ENCODE measurements at regions not wholly inside any gene's neighbourhood (a gene's known extent, or its start where the extent isn't known, plus 50 kb on each side); places are given as distances from the start of the nearest gene placed in this dataset.

DNA sequence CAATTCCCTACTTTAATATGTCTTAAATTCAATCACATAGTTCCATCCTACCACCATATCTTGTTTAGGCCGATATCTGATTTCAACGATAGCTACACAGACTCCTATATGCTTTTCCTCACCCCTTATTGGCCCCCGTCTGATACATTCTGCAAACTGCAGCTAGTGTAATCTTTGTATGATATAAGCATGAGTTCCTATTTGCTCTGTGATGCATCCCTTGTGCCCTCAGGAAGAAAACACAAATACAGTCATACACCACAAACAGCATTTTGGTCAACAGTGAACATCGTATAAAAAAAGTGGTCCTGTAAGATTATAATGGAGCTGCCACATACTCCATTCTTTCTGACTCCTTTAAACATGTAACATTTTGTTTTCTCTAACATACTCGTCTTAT lies 837.8 kb upstream of the CDH6 start:
- H3F3A ChIP-seq (replicated peaks; ENCODE audit: low read depth) = no peaks in the 10 kb centered on the region
- ATAC-seq (no peak), DNase-seq (ENCODE audit: low spot score) (no peak)
- no peak overlapping the region for H3K4me3 ChIP-seq
- H3K27me3 ChIP-seq (ENCODE audit: insufficient read depth) = no peaks in the 10 kb centered on the region
- Mint-ChIP-seq H3K4me3 (no peak overlapping the region), H3K27me3 (ENCODE audit: insufficient read depth, low read depth, poor library complexity) (no peaks in the 10 kb centered on the region), H3K27ac (no peak overlapping the region), H3K36me3 (ENCODE audit: low read depth) (no peaks in the 10 kb centered on the region), H3K4me1 (no peaks in the 10 kb centered on the region), H3K9me3 (peaks cover 11% of the 10 kb centered on the region; the same call in 2 of the 3 replicates)
- H3K27ac ChIP-seq (ENCODE audit: low read depth) = no peak overlapping the region
- H3K9me2 ChIP-seq (ENCODE audit: insufficient read depth) = no peaks in the 10 kb centered on the region
- H4K20me1 ChIP-seq (replicated peaks; ENCODE audit: insufficient read depth) = no peaks in the 10 kb centered on the region
- no peaks in the 10 kb centered on the region for H3K79me2 ChIP-seq (replicated peaks; ENCODE audit: insufficient read depth)
- H2AFZ ChIP-seq = no peak overlapping the region
- no peak overlapping the region for H3K4me2 ChIP-seq
- H3K36me3 ChIP-seq (ENCODE audit: insufficient read depth) = no peaks in the 10 kb centered on the region
- no peaks in the 10 kb centered on the region for H3K4me1 ChIP-seq (ENCODE audit: insufficient read depth)
- TF ChIP-seq ZNF331 (CRISPR knock-in tag; IDR thresholded peaks at IDR 0.05; ENCODE audit: low read depth) = no peak
- TF ChIP-seq, protein P1, sequence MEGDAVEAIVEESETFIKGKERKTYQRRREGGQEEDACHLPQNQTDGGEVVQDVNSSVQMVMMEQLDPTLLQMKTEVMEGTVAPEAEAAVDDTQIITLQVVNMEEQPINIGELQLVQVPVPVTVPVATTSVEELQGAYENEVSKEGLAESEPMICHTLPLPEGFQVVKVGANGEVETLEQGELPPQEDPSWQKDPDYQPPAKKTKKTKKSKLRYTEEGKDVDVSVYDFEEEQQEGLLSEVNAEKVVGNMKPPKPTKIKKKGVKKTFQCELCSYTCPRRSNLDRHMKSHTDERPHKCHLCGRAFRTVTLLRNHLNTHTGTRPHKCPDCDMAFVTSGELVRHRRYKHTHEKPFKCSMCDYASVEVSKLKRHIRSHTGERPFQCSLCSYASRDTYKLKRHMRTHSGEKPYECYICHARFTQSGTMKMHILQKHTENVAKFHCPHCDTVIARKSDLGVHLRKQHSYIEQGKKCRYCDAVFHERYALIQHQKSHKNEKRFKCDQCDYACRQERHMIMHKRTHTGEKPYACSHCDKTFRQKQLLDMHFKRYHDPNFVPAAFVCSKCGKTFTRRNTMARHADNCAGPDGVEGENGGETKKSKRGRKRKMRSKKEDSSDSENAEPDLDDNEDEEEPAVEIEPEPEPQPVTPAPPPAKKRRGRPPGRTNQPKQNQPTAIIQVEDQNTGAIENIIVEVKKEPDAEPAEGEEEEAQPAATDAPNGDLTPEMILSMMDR (conservative IDR thresholded peaks at IDR 0.05; ENCODE audit: low read depth in 2 of 2) = no peak
- TF ChIP-seq POLR2AphosphoS5 (IDR thresholded peaks at IDR 0.05; ENCODE audit: low read depth) = no peak
- no peak for TF ChIP-seq STAT1 (IDR thresholded peaks at IDR 0.05; ENCODE audit: unreplicated experiment)
- TF ChIP-seq JUNB (IDR thresholded peaks at IDR 0.05; ENCODE audit: unreplicated experiment) = no peak
- no peak for TF ChIP-seq EZH2 (IDR thresholded peaks at IDR 0.05; ENCODE audit: low read depth, unreplicated experiment)
- no peak for TF ChIP-seq CREB1 (CRISPR knock-in tag; IDR thresholded peaks at IDR 0.05; ENCODE audit: low read depth)
- TF ChIP-seq ETS1 (IDR thresholded peaks at IDR 0.05) = no peak
- TF ChIP-seq NANOG (IDR thresholded peaks at IDR 0.05; ENCODE audit: borderline replicate concordance) = no peak
- TF ChIP-seq EZH2phosphoT487 (IDR thresholded peaks at IDR 0.05; ENCODE audit: unreplicated experiment) = no peak
- no peak for TF ChIP-seq REST (IDR thresholded peaks at IDR 0.05; ENCODE audit: unreplicated experiment)
- TF ChIP-seq ZNF114 (CRISPR knock-in tag; IDR thresholded peaks at IDR 0.05) = no peak
- TF ChIP-seq, protein P2, sequence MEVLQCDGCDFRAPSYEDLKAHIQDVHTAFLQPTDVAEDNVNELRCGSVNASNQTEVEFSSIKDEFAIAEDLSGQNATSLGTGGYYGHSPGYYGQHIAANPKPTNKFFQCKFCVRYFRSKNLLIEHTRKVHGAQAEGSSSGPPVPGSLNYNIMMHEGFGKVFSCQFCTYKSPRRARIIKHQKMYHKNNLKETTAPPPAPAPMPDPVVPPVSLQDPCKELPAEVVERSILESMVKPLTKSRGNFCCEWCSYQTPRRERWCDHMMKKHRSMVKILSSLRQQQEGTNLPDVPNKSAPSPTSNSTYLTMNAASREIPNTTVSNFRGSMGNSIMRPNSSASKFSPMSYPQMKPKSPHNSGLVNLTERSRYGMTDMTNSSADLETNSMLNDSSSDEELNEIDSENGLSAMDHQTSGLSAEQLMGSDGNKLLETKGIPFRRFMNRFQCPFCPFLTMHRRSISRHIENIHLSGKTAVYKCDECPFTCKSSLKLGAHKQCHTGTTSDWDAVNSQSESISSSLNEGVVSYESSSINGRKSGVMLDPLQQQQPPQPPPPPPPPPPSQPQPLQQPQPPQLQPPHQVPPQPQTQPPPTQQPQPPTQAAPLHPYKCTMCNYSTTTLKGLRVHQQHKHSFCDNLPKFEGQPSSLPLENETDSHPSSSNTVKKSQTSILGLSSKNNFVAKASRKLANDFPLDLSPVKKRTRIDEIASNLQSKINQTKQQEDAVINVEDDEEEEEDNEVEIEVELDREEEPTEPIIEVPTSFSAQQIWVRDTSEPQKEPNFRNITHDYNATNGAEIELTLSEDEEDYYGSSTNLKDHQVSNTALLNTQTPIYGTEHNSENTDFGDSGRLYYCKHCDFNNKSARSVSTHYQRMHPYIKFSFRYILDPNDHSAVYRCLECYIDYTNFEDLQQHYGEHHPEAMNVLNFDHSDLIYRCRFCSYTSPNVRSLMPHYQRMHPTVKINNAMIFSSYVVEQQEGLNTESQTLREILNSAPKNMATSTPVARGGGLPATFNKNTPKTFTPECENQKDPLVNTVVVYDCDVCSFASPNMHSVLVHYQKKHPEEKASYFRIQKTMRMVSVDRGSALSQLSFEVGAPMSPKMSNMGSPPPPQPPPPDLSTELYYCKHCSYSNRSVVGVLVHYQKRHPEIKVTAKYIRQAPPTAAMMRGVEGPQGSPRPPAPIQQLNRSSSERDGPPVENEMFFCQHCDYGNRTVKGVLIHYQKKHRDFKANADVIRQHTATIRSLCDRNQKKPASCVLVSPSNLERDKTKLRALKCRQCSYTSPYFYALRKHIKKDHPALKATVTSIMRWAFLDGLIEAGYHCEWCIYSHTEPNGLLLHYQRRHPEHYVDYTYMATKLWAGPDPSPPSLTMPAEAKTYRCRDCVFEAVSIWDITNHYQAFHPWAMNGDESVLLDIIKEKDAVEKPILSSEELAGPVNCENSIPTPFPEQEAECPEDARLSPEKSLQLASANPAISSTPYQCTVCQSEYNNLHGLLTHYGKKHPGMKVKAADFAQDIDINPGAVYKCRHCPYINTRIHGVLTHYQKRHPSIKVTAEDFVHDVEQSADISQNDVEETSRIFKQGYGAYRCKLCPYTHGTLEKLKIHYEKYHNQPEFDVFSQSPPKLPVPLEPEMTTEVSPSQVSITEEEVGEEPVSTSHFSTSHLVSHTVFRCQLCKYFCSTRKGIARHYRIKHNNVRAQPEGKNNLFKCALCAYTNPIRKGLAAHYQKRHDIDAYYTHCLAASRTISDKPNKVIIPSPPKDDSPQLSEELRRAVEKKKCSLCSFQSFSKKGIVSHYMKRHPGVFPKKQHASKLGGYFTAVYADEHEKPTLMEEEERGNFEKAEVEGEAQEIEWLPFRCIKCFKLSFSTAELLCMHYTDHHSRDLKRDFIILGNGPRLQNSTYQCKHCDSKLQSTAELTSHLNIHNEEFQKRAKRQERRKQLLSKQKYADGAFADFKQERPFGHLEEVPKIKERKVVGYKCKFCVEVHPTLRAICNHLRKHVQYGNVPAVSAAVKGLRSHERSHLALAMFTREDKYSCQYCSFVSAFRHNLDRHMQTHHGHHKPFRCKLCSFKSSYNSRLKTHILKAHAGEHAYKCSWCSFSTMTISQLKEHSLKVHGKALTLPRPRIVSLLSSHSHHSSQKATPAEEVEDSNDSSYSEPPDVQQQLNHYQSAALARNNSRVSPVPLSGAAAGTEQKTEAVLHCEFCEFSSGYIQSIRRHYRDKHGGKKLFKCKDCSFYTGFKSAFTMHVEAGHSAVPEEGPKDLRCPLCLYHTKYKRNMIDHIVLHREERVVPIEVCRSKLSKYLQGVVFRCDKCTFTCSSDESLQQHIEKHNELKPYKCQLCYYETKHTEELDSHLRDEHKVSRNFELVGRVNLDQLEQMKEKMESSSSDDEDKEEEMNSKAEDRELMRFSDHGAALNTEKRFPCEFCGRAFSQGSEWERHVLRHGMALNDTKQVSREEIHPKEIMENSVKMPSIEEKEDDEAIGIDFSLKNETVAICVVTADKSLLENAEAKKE (CRISPR knock-in tag; IDR thresholded peaks at IDR 0.05) = no peak

Data from GM23338 (cell line).